CD4-positive, alpha-beta T cell treated with Interleukin-4 for 4 hours (primary cell): ENCODE measurements at regions not wholly inside any gene's neighbourhood (a gene's known extent, or its start where the extent isn't known, plus 50 kb on each side); places are given as distances from the start of the nearest gene placed in this dataset.

Source experiments
- DNase-seq: peaks from one replicate; pipeline ENCODE4 v3.0.0-alpha.2; 2020

DNA sequence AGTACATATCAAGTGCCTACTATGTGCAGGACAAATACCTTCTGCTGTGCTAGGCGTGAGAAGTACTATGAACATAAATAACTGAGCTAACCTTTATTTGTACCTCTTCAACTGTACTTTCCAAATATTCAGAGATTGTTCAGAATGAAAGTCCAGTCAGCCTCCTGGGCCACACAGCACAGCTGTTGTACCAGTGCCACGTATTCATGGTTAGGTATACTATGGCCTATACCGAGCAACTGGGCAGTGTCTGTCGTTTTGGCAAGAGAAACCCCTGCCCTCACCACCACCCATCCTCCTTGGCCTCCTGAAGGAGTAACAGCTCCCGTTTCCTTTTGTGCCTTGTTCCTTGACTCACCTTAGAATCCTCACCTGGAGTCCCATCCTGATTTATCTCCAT lies 53.0 kb downstream of the RASSF10 start:
- no peak for DNase-seq

DNA sequence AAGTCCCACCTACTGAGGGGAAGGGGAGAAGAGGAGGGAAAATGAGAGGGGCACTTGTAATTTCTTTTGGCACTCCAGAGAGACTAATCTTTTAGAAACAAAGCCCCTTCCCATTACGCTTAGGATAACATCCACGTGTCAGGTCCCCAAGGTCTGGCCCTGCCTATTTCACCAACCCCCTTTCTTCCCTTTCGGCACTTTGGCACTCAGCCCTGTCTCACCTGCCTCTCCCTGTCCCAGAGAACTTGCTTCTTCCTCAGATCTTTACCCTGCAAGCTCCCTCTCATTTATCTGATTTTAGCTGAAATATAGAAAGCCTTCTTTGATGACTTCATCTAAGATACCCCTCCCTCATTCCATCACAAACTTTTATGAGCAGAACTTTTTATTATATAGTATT lies 55.5 kb downstream of the RASSF10 start:
- no peak for DNase-seq

DNA sequence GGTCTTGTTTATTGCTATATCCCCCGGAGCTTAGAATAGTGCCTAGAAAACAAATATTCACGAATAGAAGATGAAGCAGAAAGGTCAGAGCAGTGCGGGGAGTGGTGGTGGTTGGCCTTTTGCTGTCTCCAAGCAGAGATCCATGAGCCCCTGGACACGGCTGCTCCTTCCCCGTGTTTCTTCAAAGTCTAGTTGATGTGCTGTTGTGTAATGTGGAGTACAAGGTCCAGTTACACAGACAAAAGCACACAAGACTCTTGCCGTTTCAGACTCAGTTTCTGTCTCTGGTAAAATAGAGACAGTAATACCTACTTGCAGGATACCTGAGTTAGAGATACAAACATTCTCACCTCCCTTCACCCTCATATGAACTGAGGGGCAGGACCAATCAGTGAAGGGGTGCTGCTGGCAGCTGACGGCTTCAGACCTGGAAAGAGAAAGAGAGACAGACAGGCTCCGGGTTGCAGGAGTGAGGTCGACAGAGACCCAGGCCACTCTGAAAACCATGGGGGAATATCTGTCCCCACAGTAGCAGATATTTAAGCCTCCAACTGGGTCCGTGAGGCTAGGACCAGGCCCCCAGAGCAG lies 56.2 kb downstream of the RASSF10 start:
- DNase-seq: no peak

DNA sequence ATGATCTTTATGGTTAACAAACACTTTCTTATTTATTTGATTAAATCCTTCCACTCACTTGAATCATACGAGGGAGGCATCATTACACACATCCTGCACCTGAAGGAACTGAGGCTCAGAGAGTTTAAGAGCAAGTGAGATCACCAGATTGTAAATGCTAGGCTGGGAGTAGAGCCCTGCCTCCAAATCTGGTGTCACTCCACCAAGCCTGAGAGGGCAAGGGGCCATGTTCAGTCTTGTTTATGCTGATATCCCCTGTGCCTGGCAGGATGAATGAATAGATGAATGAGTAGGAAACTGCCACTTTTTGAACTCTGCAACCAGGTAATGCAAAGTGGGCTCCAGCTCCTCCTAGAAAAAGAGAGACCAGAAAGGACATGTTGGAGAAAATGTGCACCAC lies 59.1 kb downstream of the RASSF10 start:
- no peak for DNase-seq

DNA sequence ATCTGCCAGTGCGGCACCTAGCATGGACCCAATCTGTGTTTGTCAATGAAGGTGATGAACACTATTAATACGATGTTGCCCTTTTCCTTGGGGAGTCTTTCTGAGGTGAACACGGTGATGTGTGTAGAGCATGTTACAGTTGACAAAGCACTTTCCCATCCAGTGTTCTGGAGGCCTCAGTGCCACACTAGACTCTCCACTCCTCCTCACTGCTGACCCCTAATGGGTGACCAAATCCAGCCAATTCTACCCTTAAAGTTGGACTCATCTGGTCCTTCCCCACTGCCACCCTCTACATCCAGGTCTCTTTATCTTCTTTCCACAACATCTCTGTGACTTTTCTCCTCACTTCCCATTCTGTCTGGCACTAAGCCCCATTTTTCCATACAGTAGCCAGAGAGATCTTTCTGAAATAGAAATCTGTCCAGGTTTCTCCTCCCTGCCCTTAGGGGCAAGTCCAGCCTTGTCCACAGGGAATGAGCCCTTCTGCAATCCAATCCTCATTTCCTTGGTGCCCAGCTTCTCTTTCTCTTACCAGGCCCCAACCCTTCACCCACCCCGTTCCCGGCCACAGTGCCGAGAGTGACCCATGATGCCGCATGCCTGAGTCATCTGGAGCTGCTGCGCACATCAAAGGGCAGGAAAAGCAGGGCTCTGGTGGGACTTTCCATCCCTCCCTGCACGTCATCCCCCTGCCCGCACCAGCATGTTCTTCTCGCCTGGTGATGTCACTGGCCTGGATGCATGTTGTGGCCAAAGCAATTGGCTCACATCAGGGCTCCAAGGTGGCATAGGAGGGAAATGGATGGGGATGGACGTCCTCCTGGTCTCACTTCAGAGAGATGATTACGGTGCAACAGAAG lies 64.2 kb downstream of the RASSF10 start:
- no peak for DNase-seq

DNA sequence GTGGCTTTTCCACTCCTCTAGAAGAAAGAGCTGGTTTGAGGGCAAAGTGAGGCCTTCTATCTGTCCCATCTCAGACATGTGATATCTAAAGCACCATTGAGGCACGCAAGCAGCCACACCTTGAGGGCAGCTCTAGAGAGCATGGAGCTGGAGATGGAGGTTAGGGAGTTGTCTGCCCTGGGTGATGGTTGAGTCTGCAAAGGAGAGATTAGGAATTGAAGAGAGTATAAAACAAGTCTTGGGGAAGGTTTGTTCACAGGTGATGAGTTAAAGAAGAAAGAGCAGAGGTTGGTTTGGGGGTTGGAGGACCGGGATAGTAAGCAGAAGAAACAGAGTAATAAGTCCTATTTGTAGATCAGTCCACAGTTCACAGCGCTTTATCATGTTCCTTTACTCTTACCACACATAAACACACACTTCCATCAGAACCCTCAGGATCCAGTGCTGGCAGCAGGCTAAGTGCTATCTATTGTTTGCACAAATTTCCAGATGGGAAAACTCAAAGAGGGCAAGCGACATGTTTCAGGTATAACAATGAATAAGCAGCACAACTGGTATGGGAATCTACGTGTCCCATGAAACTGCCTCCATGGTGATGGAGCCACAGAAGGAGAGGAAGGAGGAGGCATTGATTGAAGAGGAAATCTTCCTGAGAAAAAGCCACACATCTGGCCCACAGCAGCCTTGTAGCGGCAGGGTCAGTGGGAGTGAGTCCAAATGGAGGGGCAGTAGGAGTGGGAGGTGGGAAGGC lies 65.8 kb downstream of the RASSF10 start:
- no peak for DNase-seq

DNA sequence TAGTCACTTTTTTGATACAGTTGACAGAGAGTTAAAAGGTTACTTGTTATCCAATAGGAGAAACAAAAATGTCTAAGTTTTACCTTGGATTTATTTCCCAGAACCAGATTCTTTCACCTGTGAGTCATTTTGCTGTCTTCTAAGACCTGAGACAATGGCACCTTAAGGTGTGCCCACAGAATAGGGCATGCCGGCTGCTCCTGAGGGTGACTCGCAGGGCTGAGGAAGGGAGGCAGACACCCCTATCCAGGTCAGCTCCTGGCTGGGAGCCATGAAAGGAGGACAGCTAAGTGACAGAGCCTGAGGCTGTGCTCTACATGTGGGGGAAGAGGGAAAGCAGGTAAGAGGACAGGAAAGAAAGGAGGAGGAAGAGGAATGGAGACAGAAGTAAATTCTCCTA lies 67.8 kb downstream of the RASSF10 start:
- DNase-seq: no peak

DNA sequence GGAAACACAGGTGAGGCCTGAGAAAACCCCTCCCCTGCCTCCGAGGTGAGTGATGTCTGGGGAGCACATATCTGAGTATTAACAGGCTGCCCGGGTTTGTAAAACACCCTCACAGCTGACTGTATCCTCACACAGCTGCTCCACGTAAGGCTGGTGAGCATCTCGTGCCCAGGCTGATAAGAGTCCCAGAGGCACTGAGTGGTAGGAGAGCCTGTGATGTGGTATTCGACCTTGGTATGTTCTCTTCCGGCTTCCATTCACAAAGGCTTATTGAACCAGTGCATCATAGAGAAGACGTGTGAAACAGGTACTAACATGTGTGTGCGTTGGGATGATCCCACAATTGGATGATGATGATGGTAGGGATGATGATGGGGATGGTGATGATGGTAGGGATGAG lies 71.7 kb downstream of the RASSF10 start:
- no peak for DNase-seq

DNA sequence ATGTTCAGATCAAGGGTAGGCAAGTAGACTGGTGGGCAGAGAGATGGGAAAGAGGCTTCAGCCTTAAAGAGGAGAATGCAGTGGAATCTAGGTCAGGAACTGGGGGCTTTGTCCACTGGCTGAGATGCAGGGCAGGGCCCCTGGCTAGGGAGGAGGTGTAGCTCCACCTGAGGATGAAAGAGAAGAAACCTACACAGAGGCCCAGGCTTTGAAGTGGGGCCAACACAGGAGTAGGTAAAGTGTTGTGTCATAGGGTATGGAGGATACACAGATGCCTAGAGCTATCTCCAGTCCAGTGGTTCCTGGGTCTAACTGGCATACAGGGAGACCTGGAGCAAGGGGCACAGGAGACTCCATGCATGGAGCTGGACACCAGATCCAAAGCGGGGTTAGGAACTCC lies 73.5 kb downstream of the RASSF10 start:
- DNase-seq: no peak

DNA sequence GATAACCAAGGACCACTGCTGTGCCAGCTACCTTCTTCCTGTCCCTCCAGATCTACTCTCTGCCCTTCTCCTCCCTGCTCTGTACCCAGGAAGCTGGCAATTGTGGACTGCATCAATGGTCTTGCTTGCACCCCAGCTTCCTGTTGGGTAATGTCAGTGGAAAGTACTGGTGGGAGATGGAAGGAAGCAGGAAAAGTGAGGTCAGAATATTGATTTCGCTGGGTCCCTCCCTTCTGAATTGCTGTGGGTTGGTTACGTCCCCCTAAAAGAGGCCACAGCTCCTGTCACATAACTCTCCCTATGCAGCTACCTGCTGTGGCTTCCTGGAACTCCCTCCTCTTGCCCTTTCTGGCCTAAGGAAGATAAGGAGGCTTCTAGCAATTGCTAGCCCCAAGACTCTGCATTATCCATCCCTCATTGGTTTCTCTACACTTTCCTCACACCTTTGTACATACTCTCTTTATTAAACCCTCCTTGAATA lies 81.2 kb downstream of the RASSF10 start:
- DNase-seq: no peak

DNA sequence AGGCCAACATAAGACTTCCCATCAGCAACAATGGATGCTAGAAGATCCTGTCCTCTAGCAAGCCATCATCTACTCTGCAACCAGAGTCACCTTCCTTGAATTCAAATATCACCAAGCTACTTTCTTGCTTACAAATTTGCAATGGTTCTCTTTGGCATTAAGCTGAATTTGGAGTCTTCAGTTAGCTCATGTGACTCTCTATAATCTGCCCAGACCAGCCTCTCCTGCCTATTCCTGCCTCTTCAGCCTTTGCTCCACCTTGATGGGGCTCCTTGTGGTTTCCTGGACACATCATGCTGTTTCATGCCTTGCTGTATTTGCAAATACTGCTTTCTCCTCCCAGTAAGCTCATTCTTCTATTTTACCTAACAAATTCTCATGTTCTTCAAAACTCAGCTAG lies 82.3 kb downstream of the RASSF10 start:
- DNase-seq: no peak

DNA sequence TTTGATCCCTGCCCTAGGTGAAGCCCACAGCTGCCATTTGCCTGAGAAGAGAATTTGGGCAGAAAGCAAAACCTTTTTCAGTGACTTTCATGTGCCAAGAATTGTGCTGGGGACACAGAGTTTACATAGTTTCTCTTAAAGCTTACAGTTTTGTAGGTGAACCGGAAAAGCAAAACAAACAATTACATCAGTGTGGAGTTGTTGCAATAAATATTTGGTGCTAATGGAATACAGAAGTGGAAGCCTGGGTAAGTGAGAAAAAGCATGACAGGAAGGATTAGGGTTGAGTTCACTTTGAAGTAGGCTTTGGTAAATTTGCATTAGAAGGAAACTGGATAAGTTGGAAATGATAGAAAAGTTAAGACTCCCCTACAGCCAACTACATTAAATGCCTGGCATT lies 82.7 kb downstream of the RASSF10 start:
- no peak for DNase-seq

DNA sequence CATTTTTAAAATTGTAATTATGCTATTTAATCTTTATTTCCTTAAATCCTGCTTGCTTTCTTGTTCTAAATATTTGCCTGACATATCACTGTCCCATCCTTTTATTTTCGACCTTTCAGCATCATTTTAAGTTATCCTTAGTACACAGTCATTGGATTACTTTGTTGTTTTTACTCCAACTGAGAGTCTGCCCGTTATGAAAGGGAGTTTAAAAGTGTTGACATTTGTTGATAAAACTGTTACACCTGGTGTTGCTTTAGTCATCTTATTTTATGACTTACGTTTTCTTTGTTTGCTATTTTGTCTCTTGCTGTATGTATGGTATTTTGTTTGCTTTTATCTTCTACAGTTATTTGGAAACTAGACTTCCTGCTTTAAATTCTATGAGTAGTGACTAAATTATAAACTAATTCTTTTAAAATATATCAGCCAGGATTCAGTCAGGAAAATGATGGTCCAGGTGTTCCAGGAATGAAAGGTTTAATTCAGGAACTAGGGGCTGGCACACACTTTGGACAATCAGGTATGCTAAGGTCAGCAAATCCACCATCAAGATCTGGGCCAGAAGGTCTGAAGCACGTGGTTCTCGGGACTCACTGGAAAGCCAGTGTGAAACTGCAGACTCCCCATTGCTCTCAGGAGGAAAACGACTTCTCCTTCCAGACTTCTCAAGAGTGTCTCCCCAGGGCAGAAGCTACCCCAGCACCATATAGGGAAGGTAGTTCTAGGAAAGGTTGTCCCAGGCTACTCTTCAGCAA lies 86.0 kb downstream of the RASSF10 start:
- DNase-seq: no peak

DNA sequence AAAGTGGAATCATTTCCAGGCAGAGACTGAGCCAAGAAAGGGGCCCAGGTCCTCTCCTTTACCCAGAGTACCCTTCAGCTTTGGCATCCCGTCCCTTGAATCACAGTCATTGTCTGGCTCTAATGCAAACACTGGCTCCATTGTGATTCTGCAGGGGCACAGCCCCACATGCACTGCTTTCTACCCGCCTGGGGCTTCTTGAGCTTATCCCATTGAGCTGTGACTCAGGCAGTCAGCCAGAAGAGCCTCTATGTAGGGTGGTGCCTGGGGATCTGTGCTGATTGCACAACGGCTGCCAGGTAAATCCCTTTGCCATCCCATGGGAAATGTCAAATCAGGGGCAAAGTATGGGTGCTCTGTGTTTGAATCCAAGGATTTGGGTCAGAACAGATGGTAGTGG lies 88.9 kb downstream of the RASSF10 start:
- DNase-seq: no peak

DNA sequence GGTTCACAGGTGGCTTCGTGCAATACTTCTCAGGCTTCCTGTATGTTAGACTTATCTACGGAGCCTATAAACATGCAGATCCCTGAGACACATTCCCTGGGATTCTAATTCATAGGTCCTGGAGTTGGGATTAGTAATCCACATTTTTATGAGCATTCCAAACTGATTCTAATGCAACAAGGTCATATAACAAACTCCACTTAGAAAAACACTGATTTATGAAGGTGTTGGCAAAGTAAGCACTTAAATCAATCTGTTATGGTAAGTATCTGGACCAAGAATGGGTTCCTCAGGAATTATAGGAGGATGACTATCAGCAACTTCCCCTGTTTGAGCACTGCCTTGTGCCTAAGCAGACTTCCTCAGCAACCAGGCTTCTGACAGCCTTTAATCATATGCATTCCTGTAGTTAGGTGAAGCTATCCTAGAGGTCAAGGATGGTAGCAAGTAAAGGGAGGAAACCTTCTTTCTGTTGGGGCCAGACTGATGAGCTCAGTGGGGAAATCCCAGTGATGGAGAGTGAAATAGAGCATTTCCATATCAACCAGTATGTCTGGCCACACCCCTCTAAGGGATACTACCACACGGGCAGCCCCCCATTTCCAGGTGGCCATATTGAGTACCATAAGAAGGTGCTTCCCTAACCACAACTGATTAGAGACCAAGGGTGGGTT lies 89.6 kb downstream of the RASSF10 start:
- DNase-seq: no peak

DNA sequence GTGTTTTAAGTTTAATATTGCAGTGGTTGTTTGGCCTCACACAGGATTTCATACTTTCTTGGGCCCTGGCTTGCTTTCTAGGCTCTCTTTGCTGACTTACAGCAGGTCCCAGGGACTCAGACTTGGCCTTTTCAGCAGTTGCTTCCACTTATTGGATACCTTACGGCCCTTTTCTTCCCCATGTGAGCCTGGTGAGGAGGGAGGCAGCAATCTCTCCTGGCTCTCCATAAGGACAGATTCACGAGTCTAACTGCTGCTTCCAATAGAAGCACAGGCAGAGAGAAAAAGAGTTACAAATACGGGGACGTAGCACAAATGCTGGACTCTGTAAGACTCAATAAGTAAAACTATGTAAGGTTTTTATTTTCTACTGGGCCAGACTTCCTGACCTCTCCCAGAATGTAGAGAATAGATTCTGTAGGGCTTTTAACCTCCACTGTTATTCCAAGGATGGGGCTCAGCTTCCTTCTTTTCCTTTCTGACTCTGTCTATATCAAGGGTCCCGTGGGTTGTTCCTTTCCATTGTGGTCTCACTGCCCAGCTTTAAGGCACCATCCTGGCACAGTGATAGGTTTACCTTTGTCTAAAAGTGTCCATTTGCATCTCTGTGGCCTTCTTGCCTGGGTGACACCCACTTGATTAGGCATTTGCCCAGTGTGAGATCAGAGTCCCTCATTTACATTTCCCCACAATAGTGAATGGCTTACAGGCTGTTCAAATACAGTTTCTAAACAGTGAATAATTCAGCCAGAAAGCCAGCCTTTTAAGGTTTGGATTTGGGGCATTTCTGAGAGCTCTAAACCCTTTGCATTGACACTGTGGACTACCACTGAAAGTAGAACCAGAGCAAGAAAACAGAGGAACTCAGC lies 92.8 kb downstream of the RASSF10 start:
- DNase-seq: no peak

DNA sequence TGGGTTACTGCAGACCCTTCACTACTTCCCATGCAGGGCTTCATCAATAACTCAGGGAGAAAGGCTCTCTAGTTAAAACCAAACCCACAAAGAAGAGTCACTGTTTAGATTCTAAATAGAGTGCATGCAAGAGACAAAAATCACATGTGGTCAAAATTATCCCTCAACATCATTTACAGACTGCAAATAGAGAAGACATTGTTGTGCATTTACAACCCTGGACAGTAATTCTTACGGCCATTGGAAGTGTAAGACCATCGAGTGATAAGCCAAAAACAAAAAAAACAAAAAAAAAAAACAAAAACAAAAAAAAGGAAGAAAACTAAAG lies 93.4 kb downstream of the RASSF10 start:
- no peak for DNase-seq

DNA sequence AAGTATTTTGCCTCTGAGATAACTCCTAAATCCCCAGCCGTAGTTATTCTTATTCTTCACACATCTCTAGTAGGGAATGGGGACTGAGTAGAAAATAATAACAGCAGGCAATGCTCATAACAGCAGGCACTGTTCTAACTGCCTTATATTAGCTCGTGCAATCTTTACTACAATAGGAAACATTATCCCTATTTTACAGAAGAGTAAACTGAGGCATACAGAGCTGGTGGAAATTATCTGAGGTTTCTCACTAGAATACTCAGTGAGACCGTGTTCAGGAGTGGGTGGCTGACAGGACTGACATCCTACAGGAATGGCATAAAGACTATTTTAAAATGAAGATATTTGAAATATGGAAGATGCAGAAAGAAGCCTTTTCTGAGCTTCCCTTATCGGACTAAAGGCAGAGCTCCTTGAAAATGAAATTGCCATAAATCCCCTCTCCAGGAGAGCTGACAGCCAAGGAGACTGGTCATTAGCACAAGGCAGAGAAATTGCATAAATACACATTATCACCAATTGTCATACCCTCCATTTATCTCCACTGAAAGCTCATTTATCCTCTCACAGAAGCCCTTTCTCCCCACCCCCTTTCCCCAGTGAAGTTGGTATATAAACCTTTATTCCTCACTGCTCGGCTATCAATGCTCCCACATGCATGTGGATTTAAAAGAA lies 93.9 kb downstream of the RASSF10 start:
- no peak for DNase-seq

DNA sequence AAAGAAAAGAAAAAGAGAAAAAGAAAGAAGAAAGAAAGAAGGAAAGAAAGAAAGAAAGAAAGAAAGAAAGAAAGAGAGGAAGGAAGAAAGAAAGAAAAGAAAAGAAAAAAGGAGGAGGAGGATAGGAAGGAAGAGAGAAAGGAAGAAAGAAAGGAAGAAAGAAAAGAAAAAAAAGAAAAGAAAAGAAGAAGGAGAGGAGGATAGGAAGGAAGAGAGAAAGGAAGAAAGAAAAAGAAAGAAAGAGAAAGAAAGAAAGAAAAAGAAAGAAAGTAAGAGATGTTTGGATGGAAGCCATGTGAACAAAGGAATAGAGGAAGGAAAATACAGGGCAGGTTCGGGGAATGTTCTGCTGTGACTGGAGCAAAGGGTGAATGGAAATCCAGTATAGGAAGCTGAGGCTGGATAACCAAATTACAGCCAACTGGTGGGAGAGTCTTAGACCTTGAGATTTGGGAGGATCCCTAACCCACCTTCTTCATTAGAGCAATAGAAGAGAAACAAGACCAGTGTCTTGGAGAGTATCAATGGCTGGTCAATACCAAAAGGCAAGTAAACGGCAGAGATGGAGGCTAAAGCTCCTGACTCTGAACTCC lies 94.9 kb downstream of the RASSF10 start:
- DNase-seq: no peak

DNA sequence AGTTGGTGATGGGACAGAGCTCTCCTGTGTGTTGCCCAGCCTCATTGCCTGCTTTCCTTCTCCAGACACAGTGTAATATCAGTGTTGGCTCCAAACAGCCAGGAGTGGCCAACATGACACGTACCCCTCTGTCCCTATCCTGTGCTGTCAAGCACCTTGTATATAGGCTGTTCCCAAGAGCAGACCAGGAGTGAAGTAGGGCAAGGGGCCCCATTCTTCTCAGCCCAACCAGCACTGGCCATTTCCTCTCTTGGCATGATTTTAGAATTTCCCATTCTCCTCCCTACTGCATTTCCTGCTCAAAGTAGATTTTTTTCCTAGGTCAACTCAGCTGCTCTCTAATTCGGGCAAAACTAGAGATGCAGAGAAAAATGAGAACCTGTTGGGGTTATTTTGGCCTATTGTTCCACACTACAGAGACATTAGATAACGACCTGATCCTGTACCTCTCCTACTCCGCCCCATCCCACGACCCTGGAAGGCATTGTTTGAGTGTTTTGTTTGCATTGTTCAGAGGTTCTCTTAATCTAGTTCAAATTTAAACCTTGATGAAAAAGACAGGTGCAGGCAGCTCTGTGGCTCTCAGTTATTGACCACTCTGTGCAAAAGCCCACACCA lies 95.6 kb downstream of the RASSF10 start:
- no peak for DNase-seq
